ENCODE measurements at regions not wholly inside any gene's neighbourhood (a gene's known extent, or its start where the extent isn't known, plus 50 kb on each side); places are given as distances from the start of the nearest gene placed in this dataset.

- no peak overlapping the region for H2BK20ac ChIP-seq (ENCODE audit: low read depth, low read length, poor library complexity, severe bottlenecking)
- H2BK120ac ChIP-seq (ENCODE audit: low read depth, low read length, poor library complexity, severe bottlenecking): no peak overlapping the region
- H4K20me1 ChIP-seq (ENCODE audit: control insufficient read depth, insufficient read depth, insufficient read length): no peaks in the 10 kb centered on the region
- H3K56ac ChIP-seq (ENCODE audit: insufficient read length, low read depth, low read length): no peak overlapping the region
- H4K8ac ChIP-seq (replicated peaks; ENCODE audit: insufficient read length, low read depth, low read length): no peak overlapping the region
- Mint-ChIP-seq H3K9me3 (no peaks in the 10 kb centered on the region; a peak in 1 of 5 replicates), H3K36me3 (ENCODE audit: insufficient read depth in 1 of 3, low read depth in 3 of 3) (no peaks in the 10 kb centered on the region), H3K4me1 (peaks cover 0 to 5% of the 10 kb centered on the region in 2 experiments; a peak in 1 of 4 replicates), H3K27ac (no peak overlapping the region), H3K27me3 (ENCODE audit: low read depth) (peaks cover 33% of the 10 kb centered on the region), H3K4me3 (no peak overlapping the region)
- H3K4ac ChIP-seq (ENCODE audit: low read depth, low read length): no peak overlapping the region
- H2AK5ac ChIP-seq (ENCODE audit: insufficient read length, low read length): no peak overlapping the region
- no peak for TF ChIP-seq CTCF (conservative IDR thresholded peaks at IDR 0.05)
- H3K9me3 ChIP-seq (ENCODE audit: control insufficient read depth, low read depth, low read length): no peaks in the 10 kb centered on the region
- H2AFZ ChIP-seq (ENCODE audit: low read length): no peak overlapping the region
- no peak overlapping the region for H2BK15ac ChIP-seq (ENCODE audit: low read depth, low read length)
- no peak for DNase-seq
- H3K4me1 ChIP-seq (ENCODE audit: insufficient read depth, low read length): no peaks in the 10 kb centered on the region
- no peaks in the 10 kb centered on the region for H3K79me2 ChIP-seq (ENCODE audit: insufficient read depth, low read length)
- no peak overlapping the region for H3T11ph ChIP-seq (ENCODE audit: low read length)
- no peak overlapping the region for H3K18ac ChIP-seq (ENCODE audit: insufficient read length, low read depth, low read length)
- H2BK12ac ChIP-seq (ENCODE audit: insufficient read length, low read depth, low read length): no peak overlapping the region
- no peak overlapping the region for H4K91ac ChIP-seq (ENCODE audit: insufficient read length, low read depth, low read length)
- H3K23ac ChIP-seq (ENCODE audit: insufficient read length, low read depth, low read length): no peak overlapping the region
- WGBS (ENCODE audit: extremely low coverage, insufficient read length, low lambda C conversion rate): no CpG with 5 or more reads among the region's 4 CpGs
- H3K27me3 ChIP-seq (ENCODE audit: insufficient read depth, low read length): no peaks in the 10 kb centered on the region
- no peak overlapping the region for H3K14ac ChIP-seq (ENCODE audit: insufficient read depth, low read length)
- H4K5ac ChIP-seq (ENCODE audit: insufficient read length, low read depth, low read length): no peak overlapping the region
- no peak overlapping the region for H3K4me2 ChIP-seq (ENCODE audit: insufficient read depth, insufficient read length, low read length)
- H3K23me2 ChIP-seq (ENCODE audit: insufficient read length, low read depth, low read length, poor library complexity, severe bottlenecking): no peaks in the 10 kb centered on the region
- H3K27ac ChIP-seq (ENCODE audit: insufficient read length, low read depth, low read length): no peak overlapping the region
- H3K79me1 ChIP-seq (ENCODE audit: insufficient read depth, low read depth, low read length, poor library complexity, severe bottlenecking): no peaks in the 10 kb centered on the region
- no peak overlapping the region for H3K9ac ChIP-seq (ENCODE audit: extremely low read depth, insufficient read length, low read length)
- H2BK5ac ChIP-seq (ENCODE audit: insufficient read length, low read length): no peak overlapping the region
These were observed 150.5 kb upstream of the WDR1 start for GRCh38 chr4:10267066-10267465.
